ENCODE measurements at regions not wholly inside any gene's neighbourhood (a gene's known extent, or its start where the extent isn't known, plus 50 kb on each side); places are given as distances from the start of the nearest gene placed in this dataset.

GRCh38 chr5:35488055-35488454 is 129.6 kb upstream of the SPEF2 start:
- TF ChIP-seq CTCF (IDR thresholded peaks at IDR 0.05; ENCODE audit: insufficient read depth, low read length, poor library complexity, severe bottlenecking) (no peak), EZH2phosphoT487 (conservative IDR thresholded peaks at IDR 0.05; ENCODE audit: low read length) (no peak)
